Hindlimb muscle (tissue), 1 donor: ENCODE measurements at regions not wholly inside any gene's neighbourhood (a gene's known extent, or its start where the extent isn't known, plus 50 kb on each side); places are given as distances from the start of the nearest gene placed in this dataset.
A peak's percentile ranks its signal among the peaks of the same experiment; 100 is the strongest.
"Not testable (repeated sequence)": the region's sequence is repeated elsewhere in the genome, so short reads cannot be mapped to it uniquely, and the experiment has no call there.

Source experiments
- DNase-seq: peaks from one replicate; pipeline ENCODE4 v3.0.0-alpha.2; 2013

DNA sequence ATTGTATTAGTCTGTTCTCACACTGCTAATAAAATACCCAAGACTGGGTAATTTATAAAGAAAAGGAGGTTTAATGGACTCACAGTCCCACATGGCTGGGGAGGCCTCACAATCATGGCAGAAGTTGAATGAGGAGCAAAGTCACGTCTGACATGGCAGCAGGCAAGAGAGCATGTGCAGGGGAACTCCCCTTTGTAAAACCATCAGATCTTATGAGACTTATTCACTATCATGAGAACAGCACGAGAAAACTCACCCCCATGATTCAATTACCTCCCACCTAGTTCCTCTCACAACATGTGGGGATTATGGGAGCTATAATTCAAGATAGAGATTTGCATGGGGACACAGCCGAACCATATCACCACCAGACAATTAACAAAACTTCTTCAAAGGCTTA is 84.4 kb upstream of the ANKRD1 start:
- DNase-seq: not testable (repeated sequence)

DNA sequence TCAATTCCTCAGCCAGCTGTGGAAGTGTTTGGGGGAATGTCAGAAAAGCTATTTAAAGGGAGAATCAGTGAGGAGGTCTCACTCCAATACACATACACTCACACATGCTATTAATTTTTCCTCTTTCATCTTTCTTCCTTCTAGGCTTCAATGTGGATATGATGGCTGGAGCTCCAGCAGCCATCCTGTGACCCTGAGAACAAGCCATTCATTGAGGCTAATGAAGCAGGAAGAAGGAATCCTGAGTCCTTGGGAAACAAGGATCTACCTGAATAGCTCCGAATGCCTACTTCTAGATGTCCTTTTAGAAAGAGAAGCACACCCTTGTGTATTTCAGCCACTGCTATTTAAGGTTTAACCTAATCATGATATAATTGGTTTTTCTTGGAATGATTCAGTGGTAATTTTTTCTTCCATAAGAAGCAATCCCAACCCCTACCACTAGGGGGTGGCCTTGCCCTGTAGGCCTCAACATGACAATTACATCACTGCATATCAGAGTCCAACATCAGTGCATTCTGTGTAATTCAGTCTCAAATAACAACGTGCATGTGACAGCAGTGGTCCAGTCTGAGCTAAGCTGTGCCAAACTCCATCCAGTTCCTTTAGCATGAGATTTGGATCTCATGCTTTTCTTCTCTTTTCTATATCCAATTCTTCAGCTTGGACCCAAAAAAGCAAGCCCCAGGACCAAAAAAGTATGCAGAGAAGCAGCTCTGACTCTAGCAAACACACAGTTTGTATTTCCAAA is 85.3 kb upstream of the ANKRD1 start:
- DNase-seq: peak; percentile 80

DNA sequence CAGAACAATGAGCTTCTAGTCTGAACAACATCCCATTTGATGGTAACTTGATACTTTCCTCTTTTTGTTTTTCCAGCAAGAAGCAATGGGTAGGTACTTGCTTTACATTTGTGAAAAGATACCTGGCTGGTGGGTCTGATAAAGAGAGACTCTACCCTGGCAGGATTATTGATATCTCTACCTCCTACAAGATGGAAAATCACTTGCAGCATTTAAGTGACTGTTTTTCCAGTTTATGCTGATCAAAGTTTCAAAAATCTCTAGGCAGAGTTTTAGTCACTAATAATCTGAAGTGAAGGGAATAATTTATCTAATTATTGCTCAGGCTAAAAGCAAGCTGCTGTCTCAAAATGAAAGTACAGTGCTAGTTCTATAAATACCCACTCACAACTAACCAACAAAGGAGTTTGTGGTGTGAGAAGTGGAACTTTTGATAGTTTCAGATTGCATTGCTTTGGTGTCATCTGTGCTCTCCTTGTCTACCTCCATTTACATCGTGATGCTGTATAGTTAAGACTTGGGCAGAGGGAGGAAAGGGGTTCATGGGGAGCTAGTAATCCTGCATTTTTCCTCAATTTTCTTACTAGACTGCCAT is 86.0 kb upstream of the ANKRD1 start:
- no peak for DNase-seq

DNA sequence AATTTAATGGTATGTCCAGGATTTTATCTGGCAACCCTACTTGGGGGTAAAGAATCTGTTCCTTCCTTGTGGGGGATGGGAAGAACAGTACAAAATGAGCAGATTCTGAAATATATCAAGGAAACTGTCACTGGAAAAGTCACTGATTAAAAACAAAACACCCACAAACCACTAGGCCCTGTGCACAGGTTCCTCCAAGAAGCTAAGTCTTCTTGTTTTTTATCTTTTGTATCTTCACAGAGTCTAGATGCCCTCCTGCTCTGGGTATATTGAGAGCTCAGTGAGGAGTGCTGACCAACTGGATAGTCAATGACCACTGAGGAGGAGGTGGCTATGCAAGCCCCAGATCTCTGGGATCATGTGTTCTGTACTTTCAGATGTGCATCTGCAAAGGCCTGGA is 86.8 kb upstream of the ANKRD1 start:
- no peak for DNase-seq

DNA sequence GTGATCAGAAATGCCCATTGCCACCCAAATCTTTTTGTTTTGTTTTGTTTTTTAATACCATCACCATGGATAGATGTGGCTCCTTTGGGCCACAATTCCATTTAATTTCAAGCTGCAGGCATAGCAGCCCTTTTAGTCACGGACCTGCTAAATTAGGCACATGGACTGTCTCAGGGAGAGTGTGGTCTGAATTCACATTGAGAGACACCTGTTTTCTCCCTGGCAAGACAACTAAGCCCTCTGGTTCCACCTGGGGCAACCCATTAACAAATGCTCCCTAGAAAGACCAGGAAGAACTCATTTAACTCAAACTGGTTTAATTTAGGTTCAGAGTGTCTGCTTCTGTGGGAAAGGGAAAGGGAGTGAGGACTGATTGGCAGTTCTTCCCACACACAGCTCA is 88.2 kb upstream of the ANKRD1 start:
- DNase-seq: no peak

DNA sequence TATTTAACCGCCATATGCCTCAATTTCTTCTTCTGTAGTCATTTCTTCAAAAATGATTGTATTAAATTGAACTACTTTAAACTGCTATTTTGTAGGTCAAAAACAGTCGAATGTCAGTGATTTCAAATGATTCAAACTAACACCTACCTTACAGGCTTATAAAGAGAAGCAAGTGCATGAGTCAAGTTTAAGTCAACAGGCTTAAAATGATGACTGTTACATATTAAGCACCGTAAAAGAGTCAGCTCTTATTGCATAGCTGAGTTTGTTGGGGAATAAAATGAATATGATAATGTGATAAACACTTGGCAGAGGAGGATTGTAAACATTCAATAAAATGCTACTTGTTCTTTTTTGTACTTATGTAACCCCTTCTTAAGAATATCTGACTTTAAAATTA is 90.1 kb upstream of the ANKRD1 start:
- no peak for DNase-seq

DNA sequence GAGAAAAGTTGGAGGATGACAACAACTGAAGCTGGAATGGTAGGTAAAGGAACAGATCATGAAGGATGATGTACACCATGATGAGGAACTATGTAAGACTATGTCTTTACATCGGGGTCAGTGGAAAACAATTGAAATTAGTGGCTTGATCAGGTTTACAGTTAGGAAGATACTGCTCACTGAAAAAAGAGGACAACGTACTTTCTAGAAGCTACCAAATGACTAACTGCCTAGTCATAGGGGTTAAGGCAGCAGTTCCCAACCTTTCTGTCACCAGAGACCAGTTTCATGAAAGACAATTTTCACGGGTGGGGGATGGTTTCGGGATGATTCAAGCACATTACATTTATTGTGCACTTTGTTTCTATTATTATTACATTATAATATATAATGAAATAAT is 91.6 kb upstream of the ANKRD1 start:
- DNase-seq: no peak

DNA sequence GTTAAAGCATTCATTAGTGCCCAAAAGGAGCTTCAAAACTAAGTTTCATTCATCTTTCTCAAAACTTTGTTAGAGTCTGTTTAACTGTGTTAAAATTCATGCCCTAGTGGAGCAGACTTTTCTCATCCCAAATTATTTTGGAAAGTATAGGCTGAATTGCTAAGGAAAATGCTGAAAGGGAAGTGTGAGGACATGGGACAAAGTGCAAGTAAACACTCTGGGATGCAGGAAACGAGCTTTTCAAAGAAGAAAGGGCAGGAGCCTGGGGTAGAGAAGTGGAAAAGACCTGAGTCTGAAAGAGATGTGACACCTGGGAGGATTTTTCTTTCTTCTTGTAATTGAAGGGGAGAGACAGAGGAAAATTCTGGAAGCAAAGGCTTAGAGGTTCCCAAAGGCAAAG is 93.1 kb upstream of the ANKRD1 start:
- no peak for DNase-seq

DNA sequence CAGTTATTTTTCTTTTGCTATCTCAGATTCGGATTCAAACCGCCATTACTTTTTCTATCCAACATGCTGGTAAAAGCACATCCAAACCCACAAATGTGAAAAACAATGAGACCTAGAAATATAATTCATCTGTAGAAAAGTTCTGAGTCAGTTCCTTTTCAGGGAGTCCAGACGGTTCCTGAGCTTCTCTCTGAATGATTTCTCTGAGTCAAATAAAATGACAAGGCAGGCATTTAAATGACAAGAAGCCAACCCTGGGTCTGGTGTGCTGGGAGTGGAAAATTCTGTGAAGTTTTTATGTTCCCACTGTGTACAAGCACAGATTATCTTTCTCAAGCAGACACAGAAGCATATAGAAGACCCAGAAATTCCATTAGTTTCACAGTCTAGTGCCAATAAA is 96.3 kb upstream of the ANKRD1 start:
- DNase-seq: no peak

DNA sequence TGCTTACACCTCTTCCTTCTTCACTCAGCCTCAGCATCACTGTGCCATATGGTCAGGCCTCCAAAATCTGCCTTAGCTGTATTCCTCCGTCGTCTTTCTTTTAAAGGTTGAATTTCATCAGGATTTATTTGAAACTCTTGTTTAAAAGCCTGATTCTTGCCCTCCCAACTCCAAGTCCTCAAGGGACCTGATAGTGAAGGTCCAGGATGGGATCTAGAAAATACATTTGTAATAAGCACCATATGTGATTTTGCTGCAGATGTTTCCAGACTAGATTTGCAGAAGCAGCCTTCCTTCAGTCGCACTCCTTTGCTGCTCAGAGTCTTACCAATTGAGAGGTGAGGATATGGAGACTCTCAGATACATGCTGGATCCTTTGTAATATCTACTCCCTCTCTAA is 101.0 kb upstream of the ANKRD1 start:
- DNase-seq: no peak

DNA sequence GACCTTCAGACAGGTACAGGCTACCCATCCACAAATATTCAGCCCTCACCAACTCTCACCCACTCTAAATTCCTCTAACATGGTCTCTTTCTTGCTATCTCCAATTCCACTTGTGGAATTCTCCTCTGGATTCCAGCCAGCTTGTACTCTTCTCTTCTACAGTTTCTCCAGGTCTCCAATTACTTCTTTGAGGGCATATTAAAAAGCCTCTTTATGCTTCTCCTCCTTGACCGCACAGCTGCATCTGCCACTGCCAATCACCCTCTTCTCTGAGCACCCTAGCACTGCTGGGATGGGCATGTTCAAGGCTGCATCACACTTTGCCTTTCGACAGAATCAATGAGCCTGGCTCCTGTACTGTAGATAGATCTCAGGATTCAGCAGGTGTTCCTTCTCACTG is 101.5 kb upstream of the ANKRD1 start:
- no peak for DNase-seq

DNA sequence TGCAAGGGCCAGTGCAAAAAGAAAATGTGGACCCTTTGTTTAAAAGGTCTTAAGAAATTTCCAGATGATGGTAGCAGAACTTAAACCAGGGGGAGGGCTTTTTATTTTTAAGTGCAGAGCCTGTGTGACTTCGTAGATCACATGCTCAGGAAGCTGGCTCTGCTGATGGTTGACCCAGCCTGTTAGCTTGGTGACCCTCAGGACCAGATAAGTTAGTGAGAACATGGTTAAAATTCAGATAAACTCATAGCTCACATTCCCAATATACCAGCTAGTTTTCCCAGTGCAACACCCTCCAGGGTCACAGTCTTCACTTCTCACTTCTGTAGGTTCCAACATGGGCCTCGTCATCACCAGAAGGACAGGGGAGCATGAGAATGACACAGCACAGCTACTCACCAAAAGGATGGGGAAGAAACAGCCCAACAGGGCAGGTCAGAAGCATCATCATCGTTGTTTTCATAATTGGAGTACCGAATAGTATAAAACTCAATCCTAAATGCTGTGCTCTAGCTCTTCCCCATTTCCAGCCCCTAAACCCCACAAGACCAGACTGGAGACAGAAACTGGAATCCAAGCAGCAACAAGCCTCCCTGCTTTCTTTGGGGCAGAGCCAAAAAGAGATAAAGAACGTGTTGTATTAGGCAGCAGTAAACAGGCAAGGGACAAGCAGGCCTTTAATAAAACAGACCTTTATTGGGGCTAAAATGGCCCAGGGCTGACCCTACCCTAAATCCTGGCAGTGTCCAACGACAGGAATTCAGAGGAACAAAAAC is 102.2 kb upstream of the ANKRD1 start:
- DNase-seq: peak; percentile 66

DNA sequence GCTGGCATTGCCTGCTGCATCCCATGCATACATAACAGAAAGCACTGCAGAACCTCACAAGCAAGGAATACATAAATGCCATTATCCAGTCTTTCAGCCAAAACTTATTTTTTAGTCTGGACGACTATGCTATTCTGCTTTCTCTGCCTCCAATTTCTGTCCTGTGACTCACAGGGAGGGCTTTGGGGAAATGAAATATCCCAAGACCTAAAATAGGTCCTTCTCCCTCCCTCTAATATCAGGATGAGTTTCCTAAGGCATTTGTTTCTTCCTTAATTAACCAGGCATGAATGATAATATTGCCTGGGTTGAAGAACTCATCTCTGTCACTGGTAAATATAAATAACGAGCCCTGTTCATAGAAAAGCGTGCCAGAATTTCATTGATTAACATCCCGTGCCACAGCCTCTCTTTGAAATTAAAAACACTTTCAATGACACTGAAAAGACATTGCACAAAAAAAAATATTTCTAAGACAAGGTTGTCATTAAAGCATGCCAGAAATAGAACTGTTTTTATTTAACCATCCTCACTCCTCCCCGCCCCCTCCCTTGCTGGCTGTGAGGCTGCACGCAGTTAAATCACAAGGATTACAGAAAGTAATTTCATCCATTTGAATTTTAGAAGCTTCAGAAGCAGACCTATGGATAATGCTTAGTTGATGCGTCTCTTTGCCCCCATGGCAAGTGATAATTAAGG is 103.0 kb upstream of the ANKRD1 start:
- DNase-seq: peak; percentile 58

DNA sequence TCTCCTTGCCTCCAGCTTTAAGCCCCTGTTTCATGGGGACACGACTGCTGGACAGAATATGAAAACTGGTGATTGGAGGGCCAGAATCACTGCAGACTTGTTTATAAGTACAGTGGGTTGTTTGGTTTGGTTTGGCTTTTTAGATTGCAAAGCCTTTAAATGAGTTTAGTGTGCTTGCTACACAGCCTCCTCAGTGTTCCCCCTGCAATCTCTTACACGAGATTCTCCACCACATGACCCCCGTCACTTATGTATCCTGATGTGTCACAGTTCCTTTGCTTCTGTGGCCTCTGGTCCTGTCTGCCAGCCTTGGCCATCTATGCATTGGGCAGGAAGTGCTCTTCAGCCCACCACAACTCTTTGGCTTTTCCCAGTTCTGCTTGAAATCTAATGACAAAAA is 103.7 kb upstream of the ANKRD1 start:
- DNase-seq: no peak

DNA sequence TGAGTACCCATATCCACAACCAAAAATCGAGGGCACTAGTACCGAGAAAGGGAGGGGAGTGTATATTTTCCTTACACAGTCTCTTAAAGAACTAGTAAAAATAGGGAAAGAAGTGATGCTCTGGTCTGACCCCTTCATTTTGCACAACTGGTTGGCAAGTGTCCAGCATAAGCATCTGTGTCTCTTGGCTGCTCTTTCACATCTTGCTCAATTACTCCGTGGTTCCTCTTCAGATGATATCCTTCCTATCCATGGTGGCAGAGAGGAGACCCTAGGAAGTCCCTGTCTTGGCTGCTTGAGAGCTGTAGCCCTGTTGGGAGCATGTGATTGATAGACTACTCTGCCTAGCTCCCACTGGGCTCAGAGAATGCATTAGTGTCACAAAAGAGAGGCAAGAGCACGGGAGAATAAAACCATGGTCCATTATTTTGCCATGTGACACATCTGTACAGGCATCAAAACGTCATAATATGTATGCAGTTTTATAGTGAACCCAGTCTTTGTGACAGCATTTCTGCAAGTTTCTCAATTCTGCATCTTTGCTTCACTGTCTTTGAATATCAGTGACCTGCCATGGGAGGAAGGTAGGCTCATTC is 111.8 kb upstream of the ANKRD1 start:
- DNase-seq: peak; percentile 66

DNA sequence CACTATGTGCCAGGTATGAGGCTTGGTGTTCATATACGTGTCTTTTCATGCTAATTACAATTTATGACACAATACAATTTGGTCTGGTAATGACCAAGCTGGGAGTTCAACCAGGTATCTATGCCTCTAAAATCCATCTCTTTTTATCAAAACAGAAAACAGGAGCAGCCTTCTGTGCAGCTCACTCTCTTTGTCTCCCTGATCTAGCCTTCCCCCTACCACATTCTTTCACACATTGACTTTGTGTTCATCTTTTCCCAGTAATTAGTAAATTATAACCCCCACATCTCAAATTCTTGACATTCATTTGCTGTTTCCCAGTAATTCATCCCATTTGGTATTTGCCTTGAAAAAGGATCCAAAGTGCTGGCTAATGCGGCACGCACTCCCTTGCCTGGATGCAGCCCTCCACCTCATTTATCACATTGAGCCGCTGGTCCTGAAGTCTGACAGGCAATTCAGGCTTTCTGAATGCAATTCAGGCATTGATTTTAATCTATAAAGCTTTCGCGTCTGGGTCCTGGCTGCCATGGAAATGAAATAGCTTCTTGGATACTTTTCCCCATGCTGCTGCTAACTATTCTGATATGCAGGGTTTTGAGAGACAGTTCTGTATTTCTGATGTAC is 112.5 kb upstream of the ANKRD1 start:
- no peak for DNase-seq

DNA sequence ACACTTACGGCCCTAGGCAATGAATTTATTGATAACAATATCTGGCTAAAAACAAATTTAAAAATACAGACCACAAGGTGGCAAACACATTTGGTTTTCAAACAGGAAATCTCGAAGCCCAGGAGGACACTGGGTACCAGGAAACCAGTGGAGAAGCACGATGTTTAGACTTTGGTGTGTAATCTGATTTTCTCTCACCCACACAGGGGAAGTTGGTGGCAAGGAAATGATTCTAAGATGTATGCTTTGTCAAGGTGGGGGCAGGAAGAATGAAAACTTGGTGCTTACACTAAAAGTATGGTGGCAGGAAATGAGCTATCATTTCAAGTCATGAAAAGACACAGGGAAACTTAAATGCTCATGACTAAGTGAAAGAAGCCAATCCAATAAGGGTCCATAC is 113.2 kb upstream of the ANKRD1 start:
- DNase-seq: no peak

DNA sequence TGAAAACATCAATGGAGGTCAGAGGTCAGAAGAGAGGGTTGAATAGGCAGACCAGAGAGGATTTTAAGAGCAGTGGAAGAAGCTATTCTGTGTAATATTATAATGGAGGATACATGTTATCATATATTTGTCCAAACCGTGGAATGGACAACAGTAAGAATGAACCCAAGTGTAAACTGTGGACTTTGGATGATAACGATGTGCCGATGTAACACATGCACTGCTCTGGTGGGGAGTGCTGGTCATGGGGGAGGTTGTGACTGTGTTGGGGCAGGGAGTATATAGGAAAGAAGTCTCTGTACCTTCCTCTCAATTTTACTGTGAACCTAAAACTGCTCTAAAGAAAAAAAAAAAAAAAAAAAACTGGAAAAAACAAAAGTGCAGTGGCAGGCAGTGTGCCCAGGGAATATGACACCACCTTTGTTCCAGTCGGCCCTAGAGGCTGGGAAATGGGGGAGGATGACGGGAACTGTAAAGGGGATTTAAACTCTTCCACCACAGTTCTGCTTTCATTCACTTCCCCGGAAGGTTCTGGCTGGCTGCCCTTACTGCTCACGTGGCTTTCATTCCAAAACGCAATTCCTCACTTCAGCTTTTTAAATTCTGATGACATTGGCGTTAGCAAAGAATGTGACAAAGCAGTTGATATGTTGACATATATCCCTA is 113.7 kb upstream of the ANKRD1 start:
- peak; percentile 61 for DNase-seq

DNA sequence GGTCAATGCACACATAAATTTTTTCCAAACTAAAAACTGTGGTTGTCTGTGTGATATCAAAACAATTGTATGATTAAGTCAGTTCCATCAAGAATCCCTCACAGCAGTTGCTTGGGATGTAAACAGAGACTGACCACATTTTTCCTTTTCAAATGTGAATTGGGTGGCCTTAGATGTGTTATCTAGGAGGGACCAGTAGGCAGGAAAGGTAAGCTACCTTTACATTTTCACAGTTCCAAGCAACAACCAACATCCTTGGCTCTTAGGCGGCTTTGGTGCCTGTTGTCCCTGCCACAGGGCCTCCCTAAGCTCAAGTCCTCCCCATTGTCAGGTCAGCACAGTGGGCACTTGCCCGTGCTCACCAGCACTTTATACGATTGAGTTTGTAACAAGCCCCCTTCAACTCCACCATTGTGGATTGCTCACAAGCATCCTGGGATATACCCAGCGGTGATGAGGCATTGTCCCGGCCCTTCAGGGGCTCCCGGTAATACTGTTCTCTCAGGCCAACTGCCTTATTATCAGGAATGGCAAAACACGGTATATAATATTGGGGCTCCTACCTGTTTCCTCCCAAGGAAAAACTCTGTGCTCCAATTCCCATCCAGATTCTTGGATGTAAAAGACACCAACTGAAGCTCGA is 114.9 kb upstream of the ANKRD1 start:
- no peak for DNase-seq

DNA sequence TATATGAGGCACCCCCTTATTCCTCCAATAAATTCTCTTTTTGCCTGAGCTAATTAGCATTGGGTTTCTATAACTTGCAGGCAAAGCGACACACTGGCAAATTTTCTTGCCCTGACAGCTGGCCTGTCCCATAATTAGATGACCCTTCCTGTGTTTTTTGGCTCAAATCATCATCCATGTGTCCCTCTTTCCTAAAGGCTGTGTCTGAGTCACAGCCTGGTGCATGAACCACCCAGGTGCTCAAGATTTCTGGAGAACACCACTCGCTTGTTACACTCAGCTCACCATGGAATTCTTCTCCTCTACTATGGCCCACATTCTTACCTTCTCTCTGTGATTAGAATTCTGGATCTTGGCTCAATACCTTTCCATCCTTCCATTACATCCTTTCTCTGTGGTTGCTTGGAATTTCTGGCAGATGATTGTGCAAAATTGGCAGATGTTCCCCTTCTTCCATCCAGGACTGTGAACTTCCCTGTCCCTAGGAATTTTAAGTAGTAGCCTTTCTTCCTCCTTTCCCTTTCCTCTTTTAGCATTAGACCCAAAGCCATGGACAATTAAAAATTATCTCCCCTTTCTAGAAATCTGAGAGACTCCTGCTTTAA is 116.0 kb upstream of the ANKRD1 start:
- no peak for DNase-seq

DNA sequence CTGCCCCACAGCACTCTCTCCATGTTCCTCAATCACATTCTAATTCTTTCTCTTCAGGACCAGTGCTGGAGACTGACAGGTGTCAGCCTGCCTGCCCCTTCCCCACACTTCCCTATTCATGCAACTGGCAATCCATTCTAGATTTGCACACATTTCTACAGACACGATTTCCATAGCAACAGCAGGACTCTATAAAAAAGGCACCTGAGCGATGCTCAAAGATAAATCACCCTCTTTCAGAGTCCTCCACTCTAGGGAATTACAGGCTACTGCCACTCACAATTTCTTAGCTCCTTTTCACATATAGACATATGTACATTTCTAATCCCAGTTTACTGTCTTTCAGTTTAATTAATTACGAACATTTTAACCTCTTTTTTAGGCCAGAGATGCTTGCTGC is 118.1 kb upstream of the ANKRD1 start:
- no peak for DNase-seq
